IMR-90 (cell line): ENCODE measurements at regions not wholly inside any gene's neighbourhood (a gene's known extent, or its start where the extent isn't known, plus 50 kb on each side); places are given as distances from the start of the nearest gene placed in this dataset.

ENCODE experiments used
- ATAC-seq: fragments of 200-7000 bp; cut with Tn5 transposase; 2 replicates; pipeline ENCODE4 v1.9.1; 2020; ENCODE audit warnings: low read depth, mild to moderate bottlenecking, moderate library complexity
- BruUV-seq: library from RNA; stranded (reverse); fragments of 400-500 nt; replicated peaks from 2 replicates; lab custom pipeline; 2021; lab: Mats Ljungman, UMichigan
- CTCF ChIA-PET: fragments of 300-600 bp; formaldehyde crosslinking; extraction: SDS; loops from one replicate; lab custom pipeline; 2021; ENCODE audit warnings: antibody characterized with exemption; lab: Yijun Ruan, JAX
- POLR2A ChIA-PET: fragments of 300-600 bp; sonication (Branson Sonifier 250); formaldehyde crosslinking; loops from one replicate; lab custom pipeline; 2022; ENCODE audit warnings: antibody characterized with exemption; ENCODE audit not compliant: unreplicated experiment; lab: Charles Lee
- DNase-seq: peaks from one replicate; pipeline ENCODE4 v3.0.0; 2013
- H2AFZ ChIP-seq: replicated peaks from 2 replicates; pipeline ENCODE3; 2013; ENCODE audit warnings: low read length, mild to moderate bottlenecking; ENCODE audit not compliant: poor library complexity
- H2AK5ac ChIP-seq: 2 replicates; pipeline ENCODE4 v1.6.1; 2013; ENCODE audit warnings: low read depth, low read length, inconsistent platforms
- H2AK9ac ChIP-seq: replicated peaks from 2 replicates; pipeline ENCODE3; 2013; ENCODE audit warnings: mild to moderate bottlenecking, low read depth, low read length, moderate library complexity; ENCODE audit not compliant: poor library complexity
- H2BK120ac ChIP-seq: 2 replicates; pipeline ENCODE4 v1.6.1; 2013; ENCODE audit warnings: low read depth, low read length, inconsistent platforms
- H2BK15ac ChIP-seq: 3 replicates; pipeline ENCODE4 v1.6.1; 2013; ENCODE audit warnings: low read depth, low read length, inconsistent platforms
- H2BK20ac ChIP-seq: 2 replicates; pipeline ENCODE4 v1.6.1; 2013; ENCODE audit warnings: low read depth, mild to moderate bottlenecking, inconsistent platforms, low read length, moderate library complexity
- H2BK5ac ChIP-seq: 2 replicates; pipeline ENCODE4 v1.6.1; 2013; ENCODE audit warnings: mild to moderate bottlenecking, low read depth, low read length, inconsistent platforms; ENCODE audit not compliant: poor library complexity, severe bottlenecking
- H3K14ac ChIP-seq: replicated peaks from 2 replicates; pipeline ENCODE4 v1.6.1; 2013; ENCODE audit warnings: low read depth, low read length, inconsistent platforms
- H3K18ac ChIP-seq: 2 replicates; pipeline ENCODE4 v1.6.1; 2013; ENCODE audit warnings: low read depth, low read length, control low read depth
- H3K23ac ChIP-seq: 2 replicates; pipeline ENCODE4 v1.6.1; 2013; ENCODE audit warnings: low read depth, low read length, inconsistent platforms
- H3K27ac ChIP-seq: 2 replicates; pipeline ENCODE4 v1.5.1; 2013; ENCODE audit warnings: mild to moderate bottlenecking, control low read depth, low read length; ENCODE audit not compliant: insufficient read depth
- H3K27me3 ChIP-seq: 2 replicates; pipeline ENCODE4 v1.6.1; 2013; ENCODE audit warnings: low read length; ENCODE audit not compliant: control insufficient read depth, insufficient read depth
- H3K36me3 ChIP-seq: 2 replicates; pipeline ENCODE4 v1.6.1; 2013; ENCODE audit warnings: low read length, mixed read lengths; ENCODE audit not compliant: control insufficient read depth, insufficient read depth
- H3K4ac ChIP-seq: 2 replicates; pipeline ENCODE4 v1.6.1; 2013; ENCODE audit warnings: low read depth, low read length, inconsistent platforms
- H3K4me1 ChIP-seq: 2 replicates; pipeline ENCODE4 v1.6.1; 2013; ENCODE audit warnings: low read length, mixed read lengths; ENCODE audit not compliant: control insufficient read depth, insufficient read depth
- H3K4me2 ChIP-seq: 2 replicates; pipeline ENCODE4 v1.6.1; 2013; ENCODE audit warnings: low read depth, mild to moderate bottlenecking, control low read depth, low read length, moderate library complexity
- H3K4me3 ChIP-seq: 2 replicates; pipeline ENCODE4 v1.5.1; 2013; ENCODE audit warnings: low read depth, mild to moderate bottlenecking, control low read depth, low read length, moderate library complexity; ENCODE audit not compliant: insufficient read depth
- H3K56ac ChIP-seq: 2 replicates; pipeline ENCODE4 v1.6.1; 2013; ENCODE audit warnings: low read length, inconsistent platforms; ENCODE audit not compliant: insufficient read depth; ENCODE audit errors: extremely low read depth
- H3K79me1 ChIP-seq, 2 experiments: 2 replicates each; pipeline ENCODE4 v1.6.1; 2013; ENCODE audit warnings: low read length in 2 of 2, inconsistent platforms in 1 of 2, low read depth in 1 of 2
- H3K9ac ChIP-seq: 2 replicates; pipeline ENCODE4 v1.6.1; 2013; ENCODE audit warnings: low read depth, low read length, control low read depth
- H3K9me1 ChIP-seq: 2 replicates; pipeline ENCODE4 v1.6.1; 2013; ENCODE audit warnings: low read length, inconsistent platforms; ENCODE audit not compliant: insufficient read depth
- H3K9me3 ChIP-seq: 2 replicates; pipeline ENCODE4 v1.6.1; 2013; ENCODE audit warnings: low read length; ENCODE audit not compliant: control insufficient read depth, insufficient read depth
- H4K20me1 ChIP-seq: 2 replicates; pipeline ENCODE4 v1.6.1; 2013; ENCODE audit warnings: low read length, inconsistent platforms; ENCODE audit not compliant: insufficient read depth
- H4K5ac ChIP-seq: 2 replicates; pipeline ENCODE4 v1.6.1; 2013; ENCODE audit warnings: mild to moderate bottlenecking, low read depth, low read length, control low read depth
- H4K8ac ChIP-seq, 2 experiments: 2 replicates each; pipeline ENCODE4 v1.6.1; 2013; ENCODE audit warnings: low read depth in 2 of 2, low read length in 2 of 2, control low read depth in 1 of 2, inconsistent platforms in 1 of 2
- H4K91ac ChIP-seq: 2 replicates; pipeline ENCODE4 v1.6.1; 2013; ENCODE audit warnings: low read depth, low read length, inconsistent platforms; ENCODE audit not compliant: insufficient read depth
- BHLHE40 ChIP-seq: fragments of 150-350 bp; IDR thresholded peaks from 2 replicates; pipeline ENCODE4 v1.6.1; 2016; ENCODE audit warnings: mild to moderate bottlenecking, low read depth, low read length
- CEBPB ChIP-seq: IDR thresholded peaks from 2 replicates; pipeline ENCODE4 v1.6.1; 2012; ENCODE audit warnings: low read depth, low read length, improper control_type of control experiment
- CHD1 ChIP-seq: IDR thresholded peaks from 2 replicates; pipeline ENCODE4 v1.6.1; 2012; ENCODE audit warnings: low read depth, low read length, improper control_type of control experiment
- CTCF ChIP-seq: conservative IDR thresholded peaks from 2 replicates; pipeline ENCODE4 v1.5.1; 2012; ENCODE audit warnings: mild to moderate bottlenecking, low read depth, low read length, improper control_type of control experiment
- ELK1 ChIP-seq: fragments of 150-350 bp; IDR thresholded peaks from 2 replicates; pipeline ENCODE4 v1.6.1; 2016; ENCODE audit warnings: low read depth, mild to moderate bottlenecking, low read length, moderate library complexity, borderline replicate concordance
- FOS ChIP-seq: fragments of 150-350 bp; IDR thresholded peaks from 2 replicates; pipeline ENCODE4 v1.6.1; 2016; ENCODE audit warnings: low read depth, low read length
- MAFK ChIP-seq: IDR thresholded peaks from 2 replicates; pipeline ENCODE4 v1.6.1; 2012; ENCODE audit warnings: low read depth, low read length, improper control_type of control experiment
- MAZ ChIP-seq: IDR thresholded peaks from 2 replicates; pipeline ENCODE4 v1.6.1; 2012; ENCODE audit warnings: low read depth, mild to moderate bottlenecking, low read length, improper control_type of control experiment, moderate library complexity, borderline replicate concordance
- MXI1 ChIP-seq: IDR thresholded peaks from 2 replicates; pipeline ENCODE4 v1.6.1; 2012; ENCODE audit warnings: low read depth, mild to moderate bottlenecking, low read length, moderate library complexity, borderline replicate concordance
- NFE2L2 ChIP-seq: fragments of 150-350 bp; IDR thresholded peaks from 2 replicates; pipeline ENCODE4 v1.6.1; 2016; ENCODE audit warnings: low read depth, mild to moderate bottlenecking, low read length
- POLR2A ChIP-seq: IDR thresholded peaks from 2 replicates; pipeline ENCODE4 v1.6.1; 2012; ENCODE audit warnings: mild to moderate bottlenecking, low read depth, low read length
- RAD21 ChIP-seq: IDR thresholded peaks from 2 replicates; pipeline ENCODE4 v1.6.1; 2012; ENCODE audit warnings: low read length, improper control_type of control experiment
- RCOR1 ChIP-seq: IDR thresholded peaks from 2 replicates; pipeline ENCODE4 v1.6.1; 2012; ENCODE audit warnings: mild to moderate bottlenecking, low read length, improper control_type of control experiment; ENCODE audit not compliant: insufficient replicate concordance
- RFX5 ChIP-seq: IDR thresholded peaks from 2 replicates; pipeline ENCODE4 v1.8.0; 2012; ENCODE audit warnings: low read depth, mild to moderate bottlenecking, low read length, moderate library complexity
- SMC3 ChIP-seq: fragments of 150-350 bp; IDR thresholded peaks from 2 replicates; pipeline ENCODE4 v1.6.1; 2016; ENCODE audit warnings: low read depth, mild to moderate bottlenecking, antibody characterized with exemption, low read length, moderate library complexity
- USF2 ChIP-seq: fragments of 150-350 bp; IDR thresholded peaks from 2 replicates; pipeline ENCODE4 v1.6.1; 2017; ENCODE audit warnings: mild to moderate bottlenecking, antibody characterized with exemption, low read length, low read depth
- WGBS, 2 experiments: methylation state at CpG; one replicate each; pipeline versions ENCODE4 v1.1.5 to v1.1.7; 2013; ENCODE audit warnings: missing lambda C conversion rate in 2 of 2; ENCODE audit not compliant: insufficient read length in 1 of 2; ENCODE audit errors: extremely low coverage in 2 of 2; 5-methylcytosine and 5-hydroxymethylcytosine counted together
- dilution Hi-C: fragments of 300-500 bp; cut with HindIII; formaldehyde crosslinking; loops from one replicate; pipeline ENCODE4 v1.14.3; 2018; ENCODE audit warnings: low sequenced_read_pairs; ENCODE audit not compliant: unreplicated experiment
- in situ Hi-C: fragments of 300-500 bp; cut with MboI; formaldehyde crosslinking; loops from 3 replicates; pipeline ENCODE4 v1.14.3; 2019; ENCODE audit warnings: low sequenced_read_pairs, inconsistent platforms, mixed read lengths
- intact Hi-C: fragments of 100-400 bp; cut with micrococcal nuclease; formaldehyde crosslinking; loops from 2 replicates; pipeline ENCODE4 v1.10.0; 2022

GRCh38 chr11:116418388-116419041 lies 354.3 kb downstream of the BUD13 start:
- Histone ChIP-seq H3K9me1 (no peaks in the 10 kb centered on the region), H2AFZ (no peak overlapping the region), H3K4ac (no peak overlapping the region), H3K36me3 (no peaks in the 10 kb centered on the region), H3K27me3 (no peaks in the 10 kb centered on the region), H3K56ac (no peak overlapping the region), H3K23ac (no peak overlapping the region), H4K5ac (no peak overlapping the region), H3K27ac (no peak overlapping the region), H2BK5ac (no peak overlapping the region), H4K8ac (no peak overlapping the region), H3K4me3 (no peak overlapping the region), H3K4me1 (no peaks in the 10 kb centered on the region), H2AK9ac (no peak overlapping the region), H2BK20ac (no peak overlapping the region), H2BK120ac (no peak overlapping the region), H3K4me2 (no peak overlapping the region), H3K14ac (no peak overlapping the region), H4K91ac (no peak overlapping the region), H3K9ac (no peak overlapping the region), H2AK5ac (no peak overlapping the region), H3K18ac (no peak overlapping the region), H3K79me1 (no peaks in the 10 kb centered on the region), H3K9me3 (no peaks in the 10 kb centered on the region), H4K20me1 (no peaks in the 10 kb centered on the region), H2BK15ac (no peak overlapping the region)
- dilution Hi-C loops (no loop called here), in situ Hi-C loops (no loop called here), intact Hi-C loops (no loop called here)
- ATAC-seq (no peak), DNase-seq (no peak)
- CTCF ChIA-PET, result no interaction called here
- WGBS, 2 experiments, result no CpG with 5 or more reads among the region's 6 CpGs
- BruUV-seq, result no TSS peak
- POLR2A ChIA-PET, result no interaction called here
- TF ChIP-seq RAD21 (no peak), ELK1 (no peak), NFE2L2 (no peak), BHLHE40 (no peak), SMC3 (no peak), RFX5 (no peak), POLR2A (no peak), USF2 (no peak), MAFK (no peak), CTCF (no peak), MXI1 (no peak), CEBPB (no peak), FOS (no peak), MAZ (no peak), RCOR1 (no peak), CHD1 (no peak)
